ENCODE measurements at regions not wholly inside any gene's neighbourhood (a gene's known extent, or its start where the extent isn't known, plus 50 kb on each side); places are given as distances from the start of the nearest gene placed in this dataset.

- Histone ChIP-seq H4K91ac (ENCODE audit: low read depth, low read length, poor library complexity) (no peak overlapping the region), H3K27me3 (ENCODE audit: control insufficient read depth in 3 of 3, insufficient read depth in 3 of 3, low read depth in 1 of 3, low read length in 3 of 3) (peaks cover 0 to 5% (median 0%) of the 10 kb centered on the region in 3 experiments), H3K4me2 (ENCODE audit: insufficient read depth, low read length, poor library complexity, severe bottlenecking) (no peak overlapping the region), H4K8ac (ENCODE audit: low read depth, low read length) (no peak overlapping the region), H2BK5ac (ENCODE audit: low read length) (no peak overlapping the region), H2BK15ac (ENCODE audit: low read length) (no peak overlapping the region), H2AFZ (ENCODE audit: low read length) (no peak overlapping the region), H2BK120ac (ENCODE audit: low read depth, low read length) (no peak overlapping the region), H3K4me3 (ENCODE audit: low read length in 2 of 2) (no peak overlapping the region), H3K4me1 (ENCODE audit: control insufficient read depth in 2 of 2, insufficient read depth in 1 of 2, low read depth in 1 of 2, low read length in 2 of 2) (no peaks in the 10 kb centered on the region), H3K18ac (ENCODE audit: low read length) (no peak overlapping the region), H3K9me3 (replicated peaks in 1 of 2; ENCODE audit: control insufficient read depth in 2 of 2, insufficient read depth in 1 of 2, low read depth in 1 of 2, low read length in 2 of 2) (no peaks in the 10 kb centered on the region), H3K9ac (ENCODE audit: low read depth, low read length, poor library complexity) (no peak overlapping the region), H3K23ac (ENCODE audit: low read depth, low read length, poor library complexity) (no peak overlapping the region), H3K79me1 (ENCODE audit: low read depth, low read length) (no peaks in the 10 kb centered on the region), H2AK5ac (ENCODE audit: low read depth, low read length) (no peak overlapping the region), H3K14ac (ENCODE audit: low read length) (no peak overlapping the region), H3K4ac (ENCODE audit: low read length) (no peak overlapping the region), H3K27ac (replicated peaks; ENCODE audit: low read length) (no peak overlapping the region), H2BK12ac (ENCODE audit: low read length) (no peak overlapping the region), H3K36me3 (replicated peaks in 1 of 2; ENCODE audit: control insufficient read depth in 2 of 2, insufficient read depth in 2 of 2, low read length in 2 of 2) (no peaks in the 10 kb centered on the region)
- no peak for DNase-seq (ENCODE audit: low spot score)
- WGBS, 2 donors (ENCODE audit: extremely low coverage in 2 of 2, insufficient read length in 2 of 2, insufficient replicate concordance in 1 of 2): no CpG with 5 or more reads among the region's 2 CpGs
Measured at GRCh38 chr1:88074661-88075060, 609.4 kb upstream of the PKN2 start.

- no peaks in the 10 kb centered on the region for H3K79me1 ChIP-seq (ENCODE audit: low read depth, low read length)
- no peak overlapping the region for H3K27ac ChIP-seq (replicated peaks; ENCODE audit: low read length)
- no peak overlapping the region for H3K14ac ChIP-seq (ENCODE audit: low read length)
- H3K36me3 ChIP-seq (replicated peaks in 1 of 2; ENCODE audit: control insufficient read depth in 2 of 2, insufficient read depth in 2 of 2, low read length in 2 of 2): no peaks in the 10 kb centered on the region
- no peak overlapping the region for H3K18ac ChIP-seq (ENCODE audit: low read length)
- no CpG with 5 or more reads among the region's 1 CpG for WGBS, 2 donors (ENCODE audit: extremely low coverage in 2 of 2, insufficient read length in 2 of 2, insufficient replicate concordance in 1 of 2)
- H3K4me2 ChIP-seq (ENCODE audit: insufficient read depth, low read length, poor library complexity, severe bottlenecking): no peak overlapping the region
- H2BK15ac ChIP-seq (ENCODE audit: low read length): no peak overlapping the region
- H3K9ac ChIP-seq (ENCODE audit: low read depth, low read length, poor library complexity): no peak overlapping the region
- no peak overlapping the region for H3K23ac ChIP-seq (ENCODE audit: low read depth, low read length, poor library complexity)
- no peak overlapping the region for H3K4me3 ChIP-seq (ENCODE audit: low read length in 2 of 2)
- no peak overlapping the region for H3K4ac ChIP-seq (ENCODE audit: low read length)
- H4K8ac ChIP-seq (ENCODE audit: low read depth, low read length): no peak overlapping the region
- no peak overlapping the region for H2AFZ ChIP-seq (ENCODE audit: low read length)
- H2BK120ac ChIP-seq (ENCODE audit: low read depth, low read length): no peak overlapping the region
- no peak overlapping the region for H2BK5ac ChIP-seq (ENCODE audit: low read length)
- H2BK12ac ChIP-seq (ENCODE audit: low read length): no peak overlapping the region
- DNase-seq (ENCODE audit: low spot score): no peak
- H3K4me1 ChIP-seq (ENCODE audit: control insufficient read depth in 2 of 2, insufficient read depth in 1 of 2, low read depth in 1 of 2, low read length in 2 of 2): no peaks in the 10 kb centered on the region
- no peak overlapping the region for H4K91ac ChIP-seq (ENCODE audit: low read depth, low read length, poor library complexity)
- peaks cover 0 to 5% (median 0%) of the 10 kb centered on the region in 3 experiments for H3K27me3 ChIP-seq (ENCODE audit: control insufficient read depth in 3 of 3, insufficient read depth in 3 of 3, low read depth in 1 of 3, low read length in 3 of 3)
- no peaks in the 10 kb centered on the region for H3K9me3 ChIP-seq (replicated peaks in 1 of 2; ENCODE audit: control insufficient read depth in 2 of 2, insufficient read depth in 1 of 2, low read depth in 1 of 2, low read length in 2 of 2)
- no peak overlapping the region for H2AK5ac ChIP-seq (ENCODE audit: low read depth, low read length)
Measured at GRCh38 chr1:88075813-88076212, 608.3 kb upstream of the PKN2 start.

- H2BK15ac ChIP-seq (ENCODE audit: low read length): no peak overlapping the region
- peaks cover 0 to 5% (median 0%) of the 10 kb centered on the region in 3 experiments for H3K27me3 ChIP-seq (ENCODE audit: control insufficient read depth in 3 of 3, insufficient read depth in 3 of 3, low read depth in 1 of 3, low read length in 3 of 3)
- no peak overlapping the region for H2BK120ac ChIP-seq (ENCODE audit: low read depth, low read length)
- no peak overlapping the region for H2BK5ac ChIP-seq (ENCODE audit: low read length)
- no peak overlapping the region for H3K14ac ChIP-seq (ENCODE audit: low read length)
- no peak overlapping the region for H3K9ac ChIP-seq (ENCODE audit: low read depth, low read length, poor library complexity)
- no peaks in the 10 kb centered on the region for H3K36me3 ChIP-seq (replicated peaks in 1 of 2; ENCODE audit: control insufficient read depth in 2 of 2, insufficient read depth in 2 of 2, low read length in 2 of 2)
- no peak overlapping the region for H3K4me2 ChIP-seq (ENCODE audit: insufficient read depth, low read length, poor library complexity, severe bottlenecking)
- no peak overlapping the region for H3K4ac ChIP-seq (ENCODE audit: low read length)
- no peak overlapping the region for H4K91ac ChIP-seq (ENCODE audit: low read depth, low read length, poor library complexity)
- H3K23ac ChIP-seq (ENCODE audit: low read depth, low read length, poor library complexity): no peak overlapping the region
- H3K27ac ChIP-seq (replicated peaks; ENCODE audit: low read length): no peak overlapping the region
- H3K4me1 ChIP-seq (ENCODE audit: control insufficient read depth in 2 of 2, insufficient read depth in 1 of 2, low read depth in 1 of 2, low read length in 2 of 2): no peaks in the 10 kb centered on the region
- no peak overlapping the region for H2BK12ac ChIP-seq (ENCODE audit: low read length)
- WGBS, 2 donors (ENCODE audit: extremely low coverage in 2 of 2, insufficient read length in 2 of 2, insufficient replicate concordance in 1 of 2): no CpG with 5 or more reads among the region's 1 CpG
- H4K8ac ChIP-seq (ENCODE audit: low read depth, low read length): no peak overlapping the region
- no peak overlapping the region for H2AFZ ChIP-seq (ENCODE audit: low read length)
- H3K4me3 ChIP-seq (ENCODE audit: low read length in 2 of 2): no peak overlapping the region
- H3K18ac ChIP-seq (ENCODE audit: low read length): no peak overlapping the region
- H2AK5ac ChIP-seq (ENCODE audit: low read depth, low read length): no peak overlapping the region
- no peaks in the 10 kb centered on the region for H3K79me1 ChIP-seq (ENCODE audit: low read depth, low read length)
- DNase-seq (ENCODE audit: low spot score): peak; percentile 24
- no peaks in the 10 kb centered on the region for H3K9me3 ChIP-seq (replicated peaks in 1 of 2; ENCODE audit: control insufficient read depth in 2 of 2, insufficient read depth in 1 of 2, low read depth in 1 of 2, low read length in 2 of 2)
Measured at GRCh38 chr1:88079036-88079435, 605.0 kb upstream of the PKN2 start.

- no peaks in the 10 kb centered on the region for H3K36me3 ChIP-seq (replicated peaks in 1 of 2; ENCODE audit: control insufficient read depth in 2 of 2, insufficient read depth in 2 of 2, low read length in 2 of 2)
- H2BK12ac ChIP-seq (ENCODE audit: low read length): no peak overlapping the region
- H2BK5ac ChIP-seq (ENCODE audit: low read length): no peak overlapping the region
- H2BK15ac ChIP-seq (ENCODE audit: low read length): no peak overlapping the region
- no peaks in the 10 kb centered on the region for H3K79me1 ChIP-seq (ENCODE audit: low read depth, low read length)
- H3K9me3 ChIP-seq (replicated peaks in 1 of 2; ENCODE audit: control insufficient read depth in 2 of 2, insufficient read depth in 1 of 2, low read depth in 1 of 2, low read length in 2 of 2): no peaks in the 10 kb centered on the region
- H3K23ac ChIP-seq (ENCODE audit: low read depth, low read length, poor library complexity): no peak overlapping the region
- H3K27me3 ChIP-seq (ENCODE audit: control insufficient read depth in 3 of 3, insufficient read depth in 3 of 3, low read depth in 1 of 3, low read length in 3 of 3): no peaks in the 10 kb centered on the region
- H3K4me3 ChIP-seq (ENCODE audit: low read length in 2 of 2): no peak overlapping the region
- no peak overlapping the region for H2BK120ac ChIP-seq (ENCODE audit: low read depth, low read length)
- DNase-seq (ENCODE audit: low spot score): no peak
- no peak overlapping the region for H4K91ac ChIP-seq (ENCODE audit: low read depth, low read length, poor library complexity)
- no peak overlapping the region for H3K4ac ChIP-seq (ENCODE audit: low read length)
- H3K14ac ChIP-seq (ENCODE audit: low read length): no peak overlapping the region
- no peak overlapping the region for H3K4me2 ChIP-seq (ENCODE audit: insufficient read depth, low read length, poor library complexity, severe bottlenecking)
- H4K8ac ChIP-seq (ENCODE audit: low read depth, low read length): no peak overlapping the region
- no peaks in the 10 kb centered on the region for H3K4me1 ChIP-seq (ENCODE audit: control insufficient read depth in 2 of 2, insufficient read depth in 1 of 2, low read depth in 1 of 2, low read length in 2 of 2)
- no peak overlapping the region for H3K18ac ChIP-seq (ENCODE audit: low read length)
- no peak overlapping the region for H3K9ac ChIP-seq (ENCODE audit: low read depth, low read length, poor library complexity)
- no peak overlapping the region for H3K27ac ChIP-seq (replicated peaks; ENCODE audit: low read length)
- H2AFZ ChIP-seq (ENCODE audit: low read length): no peak overlapping the region
- H2AK5ac ChIP-seq (ENCODE audit: low read depth, low read length): no peak overlapping the region
Measured at GRCh38 chr1:88080875-88081274, 603.2 kb upstream of the PKN2 start.
